ENCODE measurements at regions not wholly inside any gene's neighbourhood (a gene's known extent, or its start where the extent isn't known, plus 50 kb on each side); places are given as distances from the start of the nearest gene placed in this dataset.

- Histone ChIP-seq H3K79me2 (ENCODE audit: insufficient read depth, low read length) (no peaks in the 10 kb centered on the region), H3K9me3 (ENCODE audit: low read length) (no peaks in the 10 kb centered on the region), H3K4me2 (ENCODE audit: low read depth, low read length) (no peak overlapping the region), H2AFZ (ENCODE audit: low read length) (no peak overlapping the region), H3K9ac (ENCODE audit: insufficient read depth, low read depth, low read length) (no peak overlapping the region), H3K4me3 (replicated peaks in 1 of 3; ENCODE audit: insufficient read depth in 1 of 3, low read depth in 2 of 3, low read length in 3 of 3) (no peak overlapping the region), H3K4me1 (ENCODE audit: insufficient read depth, low read length) (no peaks in the 10 kb centered on the region), H3K27me3 (ENCODE audit: control insufficient read depth in 1 of 2, insufficient read depth in 2 of 2, low read length in 2 of 2) (peaks cover 2 to 4% of the 10 kb centered on the region in 2 experiments; a peak in 1 of 5 replicates), H3K36me3 (replicated peaks in 1 of 2; ENCODE audit: control insufficient read depth in 1 of 2, insufficient read depth in 2 of 2, low read length in 2 of 2) (no peaks in the 10 kb centered on the region), H4K20me1 (ENCODE audit: insufficient read depth, low read length) (no peaks in the 10 kb centered on the region), H3K27ac (ENCODE audit: extremely low read length, insufficient read depth, low read length) (no peak overlapping the region)
- intact Hi-C loops (cut with micrococcal nuclease; ENCODE audit: unreplicated experiment): no loop called here
- CTCF ChIA-PET (ENCODE audit: low intra/inter-chr PET ratio, low total read pairs): no interaction called here
- POLR2A ChIA-PET: no interaction called here
- ATAC-seq (no peak), DNase-seq (ENCODE audit: low spot score) (no peak), FAIRE-seq (no peak)
- in situ Hi-C loops (cut with HindIII; ENCODE audit: extremely low pct_ligation_motif_present, low pct_unique_long_range_greater_than_20kb): no loop called here
- no TSS peak for BruUV-seq (replicated peaks)
- TF ChIP-seq NR2F2 (IDR thresholded peaks at IDR 0.05; ENCODE audit: borderline replicate concordance, low read depth) (no peak), ZNF138 (CRISPR knock-in tag; IDR thresholded peaks at IDR 0.05; ENCODE audit: low read depth) (no peak), NCOA1 (CRISPR knock-in tag; IDR thresholded peaks at IDR 0.05) (no peak), SRY (CRISPR knock-in tag; IDR thresholded peaks at IDR 0.05) (no peak), ZNF10 (CRISPR knock-in tag; IDR thresholded peaks at IDR 0.05; ENCODE audit: borderline replicate concordance, low read depth) (no peak), SMC3 (IDR thresholded peaks at IDR 0.05; ENCODE audit: low read length) (no peak)
Measured at GRCh38 chr12:72168851-72169250, 103.3 kb upstream of the TRHDE start.

GRCh38 chr12:72173974-72174373 lies 98.2 kb upstream of the TRHDE start:
- TF ChIP-seq, protein P1, sequence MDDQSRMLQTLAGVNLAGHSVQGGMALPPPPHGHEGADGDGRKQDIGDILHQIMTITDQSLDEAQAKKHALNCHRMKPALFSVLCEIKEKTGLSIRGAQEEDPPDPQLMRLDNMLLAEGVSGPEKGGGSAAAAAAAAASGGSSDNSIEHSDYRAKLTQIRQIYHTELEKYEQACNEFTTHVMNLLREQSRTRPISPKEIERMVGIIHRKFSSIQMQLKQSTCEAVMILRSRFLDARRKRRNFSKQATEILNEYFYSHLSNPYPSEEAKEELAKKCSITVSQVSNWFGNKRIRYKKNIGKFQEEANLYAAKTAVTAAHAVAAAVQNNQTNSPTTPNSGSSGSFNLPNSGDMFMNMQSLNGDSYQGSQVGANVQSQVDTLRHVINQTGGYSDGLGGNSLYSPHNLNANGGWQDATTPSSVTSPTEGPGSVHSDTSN (CRISPR knock-in tag; IDR thresholded peaks at IDR 0.05; ENCODE audit: borderline replicate concordance): no peak
- TF ChIP-seq YY1 (IDR thresholded peaks at IDR 0.05; ENCODE audit: insufficient read depth, insufficient replicate concordance, low read depth, low read length) (no peak), ZMYM4 (CRISPR knock-in tag; IDR thresholded peaks at IDR 0.05) (no peak), POLR2G (IDR thresholded peaks at IDR 0.05; ENCODE audit: low read depth, low read length) (no peak), CEBPZ (IDR thresholded peaks at IDR 0.05; ENCODE audit: low read length) (no peak)
- Histone ChIP-seq H2AFZ (ENCODE audit: low read length) (no peak overlapping the region), H3K79me2 (ENCODE audit: insufficient read depth, low read length) (no peaks in the 10 kb centered on the region), H4K20me1 (ENCODE audit: insufficient read depth, low read length) (no peaks in the 10 kb centered on the region), H3K9me3 (ENCODE audit: low read length) (no peaks in the 10 kb centered on the region), H3K27me3 (ENCODE audit: control insufficient read depth in 1 of 2, insufficient read depth in 2 of 2, low read length in 2 of 2) (no peaks in the 10 kb centered on the region), H3K4me2 (ENCODE audit: low read depth, low read length) (no peak overlapping the region), H3K4me3 (replicated peaks in 1 of 3; ENCODE audit: insufficient read depth in 1 of 3, low read depth in 2 of 3, low read length in 3 of 3) (no peak overlapping the region), H3K27ac (ENCODE audit: extremely low read length, insufficient read depth, low read length) (no peak overlapping the region), H3K36me3 (replicated peaks in 1 of 2; ENCODE audit: control insufficient read depth in 1 of 2, insufficient read depth in 2 of 2, low read length in 2 of 2) (no peaks in the 10 kb centered on the region), H3K4me1 (ENCODE audit: insufficient read depth, low read length) (no peaks in the 10 kb centered on the region), H3K9ac (ENCODE audit: insufficient read depth, low read depth, low read length) (no peak overlapping the region)
- CTCF ChIA-PET (ENCODE audit: low intra/inter-chr PET ratio, low total read pairs): no interaction called here
- ATAC-seq: no peak
- intact Hi-C loops (cut with micrococcal nuclease; ENCODE audit: unreplicated experiment) (no loop called here), in situ Hi-C loops (cut with HindIII; ENCODE audit: extremely low pct_ligation_motif_present, low pct_unique_long_range_greater_than_20kb) (no loop called here)
- no peak for DNase-seq (ENCODE audit: low spot score)
- POLR2A ChIA-PET: no interaction called here
- FAIRE-seq: no peak
- 0% methylated on average over 4 of the region's 4 CpGs for WGBS (ENCODE audit: low lambda C conversion rate)
- BruUV-seq (replicated peaks): no TSS peak

Data from HepG2 (cell line).